ENCODE measurements at regions not wholly inside any gene's neighbourhood (a gene's known extent, or its start where the extent isn't known, plus 50 kb on each side); places are given as distances from the start of the nearest gene placed in this dataset.

- no peak for TF ChIP-seq CTCF (conservative IDR thresholded peaks at IDR 0.05)
- Mint-ChIP-seq H3K4me1 (peaks cover 8% of the 10 kb centered on the region), H3K27ac (ENCODE audit: unreplicated experiment) (no peak overlapping the region), H3K36me3 (ENCODE audit: low read depth) (peaks cover 5% of the 10 kb centered on the region), H3K9me3 (peaks cover 9% of the 10 kb centered on the region), H3K27me3 (ENCODE audit: low read depth) (no peaks in the 10 kb centered on the region), H3K4me3 (no peak overlapping the region)
- no peak for DNase-seq (ENCODE audit: low read depth, low spot score)
These were observed 481.4 kb downstream of the RASEF start for GRCh38 chr9:82581516-82581915.

DNA sequence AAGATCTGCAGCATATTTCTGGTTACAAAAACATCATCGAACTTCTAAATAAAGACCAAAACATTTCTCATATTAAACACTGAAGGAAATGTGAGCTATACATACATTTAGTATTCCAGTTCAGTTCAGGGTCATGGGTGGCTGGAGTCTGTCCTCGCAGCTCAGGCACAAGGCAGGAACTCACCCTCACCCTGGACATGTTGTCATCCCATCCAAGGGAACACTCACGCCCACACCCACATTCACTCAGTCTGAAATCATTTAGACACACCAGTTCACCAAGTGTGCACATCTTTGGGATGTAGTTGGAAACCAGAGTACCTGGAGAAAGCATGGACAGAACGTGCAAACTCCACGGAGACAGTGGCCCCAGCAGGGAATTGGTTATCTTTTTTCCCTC, 481.0 kb downstream of the RASEF start:
- DNase-seq (ENCODE audit: low read depth, low spot score): no peak
- peaks cover 5% of the 10 kb centered on the region for H3K36me3 Mint-ChIP-seq (ENCODE audit: low read depth)
- H3K4me3 Mint-ChIP-seq: no peak overlapping the region
- no peaks in the 10 kb centered on the region for H3K27me3 Mint-ChIP-seq (ENCODE audit: low read depth)
- peaks cover 8% of the 10 kb centered on the region for H3K4me1 Mint-ChIP-seq
- TF ChIP-seq CTCF (conservative IDR thresholded peaks at IDR 0.05): no peak
- peaks cover 9% of the 10 kb centered on the region for H3K9me3 Mint-ChIP-seq
- H3K27ac Mint-ChIP-seq (ENCODE audit: unreplicated experiment): no peak overlapping the region

- no peak for DNase-seq (ENCODE audit: low read depth, low spot score)
- no peaks in the 10 kb centered on the region for H3K27me3 Mint-ChIP-seq (ENCODE audit: low read depth)
- H3K36me3 Mint-ChIP-seq (ENCODE audit: low read depth): peaks cover 5% of the 10 kb centered on the region
- H3K4me1 Mint-ChIP-seq: peaks cover 8% of the 10 kb centered on the region
- no peak overlapping the region for H3K4me3 Mint-ChIP-seq
- no peak for TF ChIP-seq CTCF (conservative IDR thresholded peaks at IDR 0.05)
- H3K9me3 Mint-ChIP-seq: peaks cover 6% of the 10 kb centered on the region
- H3K27ac Mint-ChIP-seq (ENCODE audit: unreplicated experiment): no peak overlapping the region
These were observed 480.2 kb downstream of the RASEF start for GRCh38 chr9:82582693-82583092.

GRCh38 chr9:82583524-82583923, 479.4 kb downstream of the RASEF start:
- DNase-seq (ENCODE audit: low read depth, low spot score): no peak
- Mint-ChIP-seq H3K36me3 (ENCODE audit: low read depth) (peaks cover 2% of the 10 kb centered on the region), H3K9me3 (peaks cover 4% of the 10 kb centered on the region), H3K4me3 (no peak overlapping the region), H3K27ac (ENCODE audit: unreplicated experiment) (no peak overlapping the region), H3K4me1 (peaks cover 8% of the 10 kb centered on the region), H3K27me3 (ENCODE audit: low read depth) (no peaks in the 10 kb centered on the region)
- no peak for TF ChIP-seq CTCF (conservative IDR thresholded peaks at IDR 0.05)

DNA sequence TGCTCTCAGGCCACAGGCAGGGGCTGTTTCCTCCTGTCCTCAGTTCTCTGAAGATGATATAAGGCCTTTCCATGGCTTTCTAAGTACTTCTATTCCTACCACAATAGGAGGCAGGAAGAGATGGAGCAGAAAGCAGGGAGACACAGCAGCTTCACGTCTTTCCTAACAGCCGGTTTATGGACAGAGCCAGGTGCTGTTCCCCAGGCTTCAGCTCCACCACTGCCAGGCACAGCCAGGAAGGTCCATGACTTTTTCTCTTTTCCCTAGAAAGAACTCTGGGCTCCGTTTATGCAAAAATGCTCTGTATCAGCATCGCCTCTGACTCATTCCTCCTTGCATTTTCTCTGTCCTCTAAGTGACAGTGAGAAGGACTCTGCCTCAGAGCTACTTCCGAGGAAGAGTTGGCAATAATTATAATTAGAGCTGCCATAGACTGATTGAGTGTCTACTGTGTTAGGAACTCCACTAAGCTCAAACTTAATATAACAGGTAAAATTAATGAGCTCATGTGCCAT, 478.5 kb downstream of the RASEF start:
- Mint-ChIP-seq H3K4me1 (peaks cover 8% of the 10 kb centered on the region), H3K27me3 (ENCODE audit: low read depth) (no peaks in the 10 kb centered on the region), H3K4me3 (no peak overlapping the region), H3K27ac (ENCODE audit: unreplicated experiment) (no peak overlapping the region), H3K9me3 (peaks cover 2% of the 10 kb centered on the region), H3K36me3 (ENCODE audit: low read depth) (peaks cover under 1% of the 10 kb centered on the region)
- TF ChIP-seq CTCF (conservative IDR thresholded peaks at IDR 0.05): no peak
- no peak for DNase-seq (ENCODE audit: low read depth, low spot score)

Measured in neural crest cell (in vitro differentiated cells).